GM19463 (cell line): ENCODE measurements at regions not wholly inside any gene's neighbourhood (a gene's known extent, or its start where the extent isn't known, plus 50 kb on each side); places are given as distances from the start of the nearest gene placed in this dataset.

ENCODE experiments used
- ATAC-seq: cut with Tn5 transposase; IDR thresholded peaks from one replicate; pipeline ENCODE4 v1.9.1; 2021; ENCODE audit warnings: mild to moderate bottlenecking, moderate library complexity; ENCODE audit not compliant: unreplicated experiment

GRCh38 chr9:14967450-14968321 is 57.5 kb upstream of the FREM1 start:
- ATAC-seq = no peak

DNA sequence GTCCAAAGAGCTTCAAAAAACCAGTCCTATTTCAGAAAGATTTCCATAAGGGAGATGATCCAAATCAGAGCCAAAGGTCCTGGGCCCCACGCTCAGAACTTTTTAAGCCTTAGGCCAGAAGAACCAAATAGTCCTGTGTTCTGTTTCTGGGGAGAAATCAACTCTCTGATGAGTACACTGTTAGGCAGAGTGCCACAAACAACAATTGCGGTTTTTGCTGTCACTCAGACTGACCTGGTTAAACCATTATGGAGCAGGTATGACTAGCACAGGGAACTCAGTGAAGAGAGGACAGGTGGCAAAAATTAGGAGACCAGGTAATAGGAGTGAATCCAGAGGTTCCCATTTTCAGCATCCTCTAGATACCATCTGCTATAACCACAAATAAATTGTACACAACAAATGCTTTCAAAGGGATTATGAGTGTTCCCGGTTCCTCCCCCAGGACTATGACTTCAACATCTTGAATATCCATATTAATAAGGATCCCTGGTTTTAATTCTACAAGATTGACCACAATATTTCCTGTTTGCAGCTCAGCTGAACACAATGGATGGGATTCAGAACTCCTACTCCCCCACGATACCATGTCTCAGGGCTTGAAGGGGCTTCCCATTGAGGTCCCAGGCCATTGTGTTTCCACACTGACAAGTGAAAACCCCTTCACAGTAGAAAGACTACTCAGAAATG is 52.1 kb upstream of the FREM1 start:
- ATAC-seq = no peak

GRCh38 chr9:14961372-14962068 is 51.3 kb upstream of the FREM1 start:
- no peak for ATAC-seq

GRCh38 chr9:14960881-14961280 is 50.7 kb upstream of the FREM1 start:
- no peak for ATAC-seq
